DMS 273 (cell line): ENCODE measurements at regions not wholly inside any gene's neighbourhood (a gene's known extent, or its start where the extent isn't known, plus 50 kb on each side); places are given as distances from the start of the nearest gene placed in this dataset.

Experiments
- DNase-seq: peaks from one replicate; lab custom pipeline; 2025; ENCODE audit not compliant: unreplicated experiment; lab: John Stamatoyannopoulos, UW

- no peak for DNase-seq
Measured at GRCh38 chr4:65738134-65738533, 67.8 kb upstream of the EPHA5 start.

DNA sequence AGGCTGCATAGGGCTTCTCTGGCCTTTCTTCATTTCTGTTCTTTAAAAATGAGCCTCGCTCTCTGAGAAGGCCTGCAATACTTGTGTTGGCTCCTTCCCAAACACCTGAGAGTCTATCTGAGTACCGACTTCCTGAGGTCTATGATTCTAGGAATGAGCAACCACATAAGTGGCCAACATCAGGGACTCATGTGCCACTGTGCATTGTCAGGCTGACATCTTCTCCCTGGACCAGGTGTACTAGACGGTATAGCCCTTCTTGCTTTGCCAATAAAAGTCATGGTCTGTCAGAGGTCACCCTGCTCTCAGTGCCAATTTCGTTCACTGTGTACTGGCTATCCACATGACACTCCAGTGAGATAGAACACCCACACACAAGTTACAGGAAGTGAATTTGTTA, 67.4 kb upstream of the EPHA5 start:
- no peak for DNase-seq

DNA sequence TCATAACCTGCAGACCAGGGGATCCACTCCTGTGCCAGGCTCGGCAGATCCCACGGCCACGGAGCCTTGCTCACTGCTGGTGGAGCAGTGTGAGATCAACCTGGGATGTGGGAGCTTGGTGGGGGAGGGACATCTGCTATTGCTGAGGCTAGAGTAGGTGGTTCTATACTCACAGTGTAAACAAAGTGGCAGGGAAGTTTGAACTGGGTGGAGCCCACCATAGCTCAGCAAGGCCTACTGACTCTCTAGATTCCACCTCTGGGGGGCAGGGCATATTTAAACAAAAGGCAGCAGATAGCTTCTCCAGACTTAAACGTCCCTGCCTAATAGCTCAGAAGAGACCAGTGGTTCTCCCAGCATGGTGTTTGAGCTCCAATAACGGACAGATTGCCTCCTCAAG, 54.7 kb upstream of the EPHA5 start:
- no peak for DNase-seq
